Bronchial epithelial cell (primary cell): ENCODE measurements at regions not wholly inside any gene's neighbourhood (a gene's known extent, or its start where the extent isn't known, plus 50 kb on each side); places are given as distances from the start of the nearest gene placed in this dataset.
"Not testable (repeated sequence)": the region's sequence is repeated elsewhere in the genome, so short reads cannot be mapped to it uniquely, and the experiment has no call there.

Source experiments
- DNase-seq: peaks from one replicate; pipeline ENCODE4 v3.0.0-alpha.2; 2010; ENCODE audit warnings: low read depth
- FAIRE-seq: peaks from 2 replicates; lab custom pipeline; 2011; peaks lifted over from hg19 to GRCh38; lab: Jason Lieb, UNC
- H3K27me3 ChIP-seq: 2 replicates; pipeline ENCODE4 v1.5.1; 2011; ENCODE audit warnings: low read length; ENCODE audit not compliant: control insufficient read depth, insufficient read depth
- H3K36me3 ChIP-seq: 2 replicates; pipeline ENCODE4 v1.5.1; 2011; ENCODE audit warnings: low read length; ENCODE audit not compliant: control insufficient read depth, insufficient read depth
- H3K4me3 ChIP-seq: 2 replicates; pipeline ENCODE4 v1.5.1; 2011; ENCODE audit warnings: mild to moderate bottlenecking, low read depth, low read length, control low read depth
- TF ChIP-seq, protein P1 (sequence below): IDR thresholded peaks from 2 replicates; pipeline ENCODE4 v1.5.1; 2011; ENCODE audit warnings: mild to moderate bottlenecking, moderate library complexity, low read length, control low read depth, inconsistent platforms; ENCODE audit not compliant: insufficient read depth, severe bottlenecking

- TF ChIP-seq, protein P1, sequence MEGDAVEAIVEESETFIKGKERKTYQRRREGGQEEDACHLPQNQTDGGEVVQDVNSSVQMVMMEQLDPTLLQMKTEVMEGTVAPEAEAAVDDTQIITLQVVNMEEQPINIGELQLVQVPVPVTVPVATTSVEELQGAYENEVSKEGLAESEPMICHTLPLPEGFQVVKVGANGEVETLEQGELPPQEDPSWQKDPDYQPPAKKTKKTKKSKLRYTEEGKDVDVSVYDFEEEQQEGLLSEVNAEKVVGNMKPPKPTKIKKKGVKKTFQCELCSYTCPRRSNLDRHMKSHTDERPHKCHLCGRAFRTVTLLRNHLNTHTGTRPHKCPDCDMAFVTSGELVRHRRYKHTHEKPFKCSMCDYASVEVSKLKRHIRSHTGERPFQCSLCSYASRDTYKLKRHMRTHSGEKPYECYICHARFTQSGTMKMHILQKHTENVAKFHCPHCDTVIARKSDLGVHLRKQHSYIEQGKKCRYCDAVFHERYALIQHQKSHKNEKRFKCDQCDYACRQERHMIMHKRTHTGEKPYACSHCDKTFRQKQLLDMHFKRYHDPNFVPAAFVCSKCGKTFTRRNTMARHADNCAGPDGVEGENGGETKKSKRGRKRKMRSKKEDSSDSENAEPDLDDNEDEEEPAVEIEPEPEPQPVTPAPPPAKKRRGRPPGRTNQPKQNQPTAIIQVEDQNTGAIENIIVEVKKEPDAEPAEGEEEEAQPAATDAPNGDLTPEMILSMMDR, result no peak
- Histone ChIP-seq H3K36me3 (no peaks in the 10 kb centered on the region), H3K27me3 (no peaks in the 10 kb centered on the region), H3K4me3 (no peak overlapping the region)
- FAIRE-seq (no peak), DNase-seq (no peak)
Observed at GRCh38 chr5:21398511-21398910, 1410.5 kb upstream of the CDH18 start.

- TF ChIP-seq, protein P1, result no peak
- Histone ChIP-seq H3K4me3 (no peak overlapping the region), H3K27me3 (no peaks in the 10 kb centered on the region), H3K36me3 (no peaks in the 10 kb centered on the region)
- DNase-seq, result no peak
- no peak for FAIRE-seq
Observed at GRCh38 chr5:21397693-21398092, 1409.7 kb upstream of the CDH18 start.

- no peaks in the 10 kb centered on the region for H3K27me3 ChIP-seq
- FAIRE-seq (no peak), DNase-seq (peak; percentile 34)
- H3K4me3 ChIP-seq, result no peak overlapping the region
- H3K36me3 ChIP-seq, result no peaks in the 10 kb centered on the region
- TF ChIP-seq, protein P1, result peak; percentile 21
Observed at GRCh38 chr5:21391506-21391905, 1403.5 kb upstream of the CDH18 start.

- H3K4me3 ChIP-seq, H3K36me3 ChIP-seq, FAIRE-seq, DNase-seq, H3K27me3 ChIP-seq: not testable (repeated sequence)
Observed at GRCh38 chr5:21360754-21361153, 1372.8 kb upstream of the CDH18 start.

DNA sequence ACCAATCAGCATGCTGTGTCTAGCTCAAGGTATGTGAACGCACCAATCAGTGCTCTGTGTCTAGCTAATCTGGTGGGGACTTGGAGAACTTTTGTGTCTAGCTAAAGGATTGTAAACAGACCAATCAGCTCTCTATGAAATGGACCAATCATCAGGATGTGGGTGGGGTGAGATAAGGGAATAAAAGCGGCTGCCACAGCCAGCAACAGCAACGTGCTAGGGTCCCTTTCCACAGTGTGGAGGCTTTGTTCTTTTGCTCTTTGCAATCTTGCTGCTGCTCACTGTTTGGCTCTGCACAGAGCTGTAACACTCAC is 1353.9 kb upstream of the CDH18 start:
- FAIRE-seq, DNase-seq, H3K36me3 ChIP-seq, H3K27me3 ChIP-seq, H3K4me3 ChIP-seq: not testable (repeated sequence)

DNA sequence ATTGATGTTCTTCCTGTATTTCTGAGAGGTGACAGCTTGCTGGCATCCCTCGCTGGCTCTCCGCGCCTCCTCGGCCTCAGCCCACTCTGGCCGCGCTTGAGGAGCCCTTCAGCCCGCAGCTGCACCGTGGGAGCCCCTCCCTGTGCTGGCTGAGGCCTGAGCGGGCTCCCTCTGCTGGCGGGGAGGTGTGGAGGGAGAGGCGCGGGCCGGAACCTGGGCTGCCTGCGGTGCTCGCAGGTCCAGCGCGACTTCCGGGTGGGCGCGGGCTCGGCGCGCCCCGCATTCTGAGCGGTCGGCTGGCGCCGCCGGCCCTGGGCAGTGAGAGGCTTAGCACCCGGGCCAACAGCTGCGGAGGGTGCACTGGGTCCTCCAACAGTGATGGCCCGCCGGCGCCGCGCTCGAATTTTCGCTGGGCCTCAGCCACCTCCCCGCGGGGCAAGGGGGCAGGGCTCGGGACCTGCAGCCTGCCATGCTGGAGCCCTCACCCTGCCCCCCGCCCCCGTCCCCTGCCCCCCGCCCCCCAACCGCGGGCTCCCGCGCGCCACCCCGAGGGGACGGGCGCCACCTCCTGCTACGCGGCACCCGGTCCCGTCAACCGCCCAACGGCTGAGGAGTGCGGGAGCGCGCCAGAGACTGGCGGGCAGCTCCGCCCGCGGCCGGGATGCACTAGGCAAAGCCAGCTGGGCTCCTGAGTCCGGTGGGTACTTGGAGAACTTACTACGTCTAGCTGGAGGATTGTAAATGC is 1353.4 kb upstream of the CDH18 start:
- H3K4me3 ChIP-seq, H3K36me3 ChIP-seq, DNase-seq, H3K27me3 ChIP-seq, FAIRE-seq: not testable (repeated sequence)

GRCh38 chr5:21340233-21340632 is 1352.2 kb upstream of the CDH18 start:
- H3K36me3 ChIP-seq, H3K4me3 ChIP-seq, FAIRE-seq, H3K27me3 ChIP-seq: not testable (repeated sequence)
- peak; percentile 73 for DNase-seq

DNA sequence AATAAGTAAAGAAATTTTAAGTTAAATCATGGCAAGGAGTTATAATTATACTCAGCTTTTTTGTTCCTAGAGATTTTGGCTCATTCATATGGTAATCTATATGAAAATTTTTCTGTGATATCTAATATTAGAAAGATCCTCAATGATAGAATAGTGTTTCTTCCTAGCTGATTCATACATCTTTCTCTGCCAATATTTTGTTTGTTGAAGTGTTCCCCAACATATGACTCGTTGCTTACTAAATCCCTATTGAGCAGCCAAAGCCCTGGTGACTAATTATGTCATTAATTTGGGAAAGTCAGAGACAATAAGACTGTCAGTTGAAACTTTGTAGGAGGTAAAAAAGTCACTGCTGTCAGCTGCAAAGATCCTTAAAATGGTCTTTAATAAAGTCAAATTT is 1348.5 kb upstream of the CDH18 start:
- peak; percentile 90 for DNase-seq
- not testable (repeated sequence) for FAIRE-seq

GRCh38 chr5:21315376-21315775 is 1327.4 kb upstream of the CDH18 start:
- not testable (repeated sequence) for H3K27me3 ChIP-seq, H3K4me3 ChIP-seq, H3K36me3 ChIP-seq, DNase-seq, FAIRE-seq

More for the DNA sequence above, 1348.5 kb upstream of the CDH18 start:
- H3K4me3 ChIP-seq, H3K36me3 ChIP-seq, H3K27me3 ChIP-seq: not testable (repeated sequence)

DNA sequence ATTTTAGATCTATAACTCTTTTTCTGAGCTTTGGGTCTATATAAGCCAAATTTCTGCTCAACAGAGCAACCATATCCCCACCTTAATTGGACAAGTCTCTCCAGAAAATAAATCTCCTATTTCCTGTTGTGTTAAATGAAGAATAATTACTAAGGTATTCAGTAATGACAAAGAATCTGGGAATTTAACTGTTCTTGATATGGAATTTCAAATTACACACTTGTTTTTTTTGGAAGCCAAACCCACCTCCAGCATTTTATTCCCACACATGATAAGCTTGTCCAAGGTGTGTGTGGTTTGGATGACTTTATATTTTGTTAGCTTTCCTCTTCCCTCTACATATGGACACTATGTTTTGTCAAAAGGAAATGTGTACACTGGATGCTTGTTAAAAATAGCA is 1313.2 kb upstream of the CDH18 start:
- H3K36me3 ChIP-seq, DNase-seq, H3K4me3 ChIP-seq, FAIRE-seq, H3K27me3 ChIP-seq: not testable (repeated sequence)

- not testable (repeated sequence) for H3K27me3 ChIP-seq, H3K36me3 ChIP-seq, DNase-seq, FAIRE-seq, H3K4me3 ChIP-seq
Observed at GRCh38 chr5:21274361-21274760, 1286.4 kb upstream of the CDH18 start.
